Activated T-helper 17 cell treated with anti-CD3 and anti-CD28 coated beads, Interleukin-2, amount 50 U/mL, for 72 hours (primary cell): ENCODE measurements at regions not wholly inside any gene's neighbourhood (a gene's known extent, or its start where the extent isn't known, plus 50 kb on each side); places are given as distances from the start of the nearest gene placed in this dataset.

ENCODE experiments used
- ATAC-seq: fragments of 150-1000 bp; cut with Tn5 transposase; replicated peaks from 2 replicates; pipeline ENCODE4 v1.10.0; 2021; ENCODE audit warnings: mild to moderate bottlenecking, moderate library complexity
- H3K27ac Mint-ChIP-seq: one replicate; pipeline ENCODE4 v1.8.0; 2022; ENCODE audit warnings: mixed read lengths
- H3K27me3 Mint-ChIP-seq: one replicate; pipeline ENCODE4 v1.8.0; 2022; ENCODE audit warnings: mixed read lengths
- H3K36me3 Mint-ChIP-seq: one replicate; pipeline ENCODE4 v1.8.0; 2022; ENCODE audit warnings: low read depth, mild to moderate bottlenecking, mixed read lengths
- H3K4me1 Mint-ChIP-seq: one replicate; pipeline ENCODE4 v1.8.0; 2022; ENCODE audit warnings: mixed read lengths
- H3K4me3 Mint-ChIP-seq: one replicate; pipeline ENCODE4 v1.8.0; 2022; ENCODE audit warnings: mild to moderate bottlenecking, mixed read lengths
- H3K9me3 Mint-ChIP-seq: one replicate; pipeline ENCODE4 v1.8.0; 2022; ENCODE audit warnings: mixed read lengths

DNA sequence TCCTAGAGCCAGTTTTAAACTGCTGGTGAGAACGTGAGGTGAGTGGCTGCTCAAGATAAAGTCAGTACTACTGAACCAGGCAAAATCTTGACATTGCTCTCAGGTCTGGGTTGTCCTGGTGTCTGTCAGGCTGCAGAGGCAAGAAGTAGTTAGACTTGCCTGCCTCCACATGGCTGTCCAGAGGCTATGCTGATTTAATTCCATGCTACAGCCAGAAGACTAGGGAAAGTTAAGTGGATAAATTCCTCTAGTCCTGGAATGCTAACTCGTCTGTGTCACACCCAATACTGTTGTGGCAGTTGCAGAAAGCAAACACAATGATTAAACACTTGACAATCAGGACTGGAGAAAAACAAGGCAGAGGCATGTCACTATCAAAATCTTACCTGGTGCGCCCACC is 118.9 kb downstream of the ACER2 start:
- Mint-ChIP-seq H3K9me3 (no peaks in the 10 kb centered on the region), H3K4me3 (no peak overlapping the region), H3K4me1 (no peaks in the 10 kb centered on the region), H3K27me3 (peaks cover 4% of the 10 kb centered on the region), H3K36me3 (no peaks in the 10 kb centered on the region), H3K27ac (no peak overlapping the region)
- ATAC-seq = no peak

DNA sequence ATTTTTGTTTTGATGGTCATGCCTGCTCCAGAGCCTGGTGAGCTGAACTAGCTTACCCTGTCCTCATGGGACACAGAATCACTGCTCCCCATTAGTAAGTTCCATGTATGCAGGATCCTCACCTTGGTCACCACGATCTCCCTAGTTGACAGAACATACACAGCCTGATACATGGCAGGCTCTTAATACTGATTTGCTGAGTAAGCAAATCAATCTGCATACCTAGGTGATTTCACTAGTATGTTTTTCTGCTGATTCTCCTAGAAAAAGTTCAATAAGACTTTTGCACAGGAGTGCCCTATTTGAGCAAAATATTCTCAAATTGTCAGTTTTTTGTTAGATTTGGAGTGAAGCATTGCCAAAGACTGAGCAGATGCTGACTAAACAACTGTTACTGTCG is 113.7 kb downstream of the ACER2 start:
- Mint-ChIP-seq H3K36me3 (no peaks in the 10 kb centered on the region), H3K27me3 (peaks cover 5% of the 10 kb centered on the region), H3K27ac (no peak overlapping the region), H3K4me1 (no peaks in the 10 kb centered on the region), H3K9me3 (no peaks in the 10 kb centered on the region), H3K4me3 (no peak overlapping the region)
- ATAC-seq = no peak

DNA sequence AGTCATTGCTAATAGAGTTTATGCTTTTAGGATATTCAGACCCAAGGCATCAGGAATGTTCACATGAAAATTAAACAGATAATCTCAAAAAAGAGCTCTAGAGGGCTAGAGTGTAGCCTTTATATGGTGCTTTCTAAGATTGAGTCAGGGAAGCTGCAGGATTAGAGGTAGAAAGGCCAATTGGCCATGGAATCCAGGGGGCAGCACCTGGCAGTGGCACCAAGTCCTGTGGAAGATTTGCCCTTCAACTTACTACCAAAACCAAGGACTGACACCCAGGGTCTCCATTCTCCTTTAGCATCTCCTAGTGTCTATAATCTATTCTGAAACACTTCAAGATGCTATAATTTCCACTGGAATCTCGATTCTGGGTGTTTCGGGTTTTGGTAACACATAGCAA is 112.4 kb downstream of the ACER2 start:
- Mint-ChIP-seq H3K27ac (no peak overlapping the region), H3K4me3 (no peak overlapping the region), H3K4me1 (peaks cover 3% of the 10 kb centered on the region), H3K36me3 (no peaks in the 10 kb centered on the region), H3K9me3 (no peaks in the 10 kb centered on the region), H3K27me3 (peaks cover 11% of the 10 kb centered on the region)
- no peak for ATAC-seq

DNA sequence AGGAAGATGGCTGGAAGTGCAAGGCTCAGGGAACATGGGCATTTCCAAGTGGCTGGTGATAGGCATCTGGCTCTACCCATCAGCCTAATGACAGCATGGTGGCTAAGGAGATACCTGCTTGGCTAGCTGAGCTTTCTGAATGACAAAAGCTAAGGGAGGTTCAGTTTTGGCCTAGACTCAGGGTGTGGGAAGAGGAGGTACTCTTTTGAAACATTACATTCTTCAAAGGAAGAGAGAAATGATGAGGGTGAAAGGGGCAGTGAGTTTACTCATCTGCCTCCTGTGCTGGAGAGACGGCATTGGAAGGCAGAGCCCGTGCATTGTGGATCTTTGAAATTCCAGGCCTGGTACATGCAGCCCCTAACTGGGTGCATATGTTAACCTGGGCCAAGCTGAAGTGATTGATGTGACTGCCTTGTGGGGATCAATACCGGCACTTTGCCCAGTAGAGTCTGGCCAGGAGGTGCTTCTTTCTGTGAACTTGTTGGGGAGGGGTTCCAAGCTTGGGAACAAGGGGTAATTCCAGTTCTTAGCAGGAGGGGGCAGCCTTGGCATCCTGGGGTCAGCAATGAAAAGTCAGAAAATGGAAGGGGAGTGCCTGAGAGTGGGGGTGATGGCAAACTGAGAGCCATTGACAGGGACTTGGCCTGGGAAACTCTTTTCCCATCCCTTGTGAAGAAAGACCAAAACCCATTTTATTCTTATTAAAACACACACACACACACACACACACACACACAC is 108.6 kb downstream of the ACER2 start:
- Mint-ChIP-seq H3K27me3 (peaks cover 23% of the 10 kb centered on the region), H3K27ac (no peak overlapping the region), H3K9me3 (no peaks in the 10 kb centered on the region), H3K4me1 (peaks cover 11% of the 10 kb centered on the region), H3K36me3 (no peaks in the 10 kb centered on the region), H3K4me3 (no peak overlapping the region)
- peak; percentile 23 for ATAC-seq

DNA sequence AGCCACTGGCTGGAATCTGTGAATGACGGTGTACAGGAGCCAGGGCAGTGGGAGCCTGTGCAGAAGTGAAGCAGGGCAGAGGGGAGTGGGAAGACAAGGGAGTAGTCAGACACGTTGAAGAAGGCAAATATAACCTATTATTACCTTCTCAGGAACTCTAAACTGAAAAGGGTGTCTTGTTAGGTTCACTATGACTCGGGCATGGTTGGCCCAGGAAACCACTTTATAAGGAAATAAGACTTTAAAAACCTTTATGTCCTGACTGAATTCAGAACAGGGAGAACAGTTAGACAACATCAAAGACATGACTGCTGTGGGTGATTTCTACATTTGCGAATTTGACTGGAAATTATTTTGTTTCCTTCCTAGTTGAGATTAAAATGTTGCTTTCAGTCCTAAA is 107.5 kb downstream of the ACER2 start:
- no peaks in the 10 kb centered on the region for H3K36me3 Mint-ChIP-seq
- ATAC-seq = peak; percentile 68
- no peak overlapping the region for H3K4me3 Mint-ChIP-seq
- peaks cover 11% of the 10 kb centered on the region for H3K4me1 Mint-ChIP-seq
- H3K27me3 Mint-ChIP-seq = peaks cover 23% of the 10 kb centered on the region
- no peaks in the 10 kb centered on the region for H3K9me3 Mint-ChIP-seq
- H3K27ac Mint-ChIP-seq = no peak overlapping the region

DNA sequence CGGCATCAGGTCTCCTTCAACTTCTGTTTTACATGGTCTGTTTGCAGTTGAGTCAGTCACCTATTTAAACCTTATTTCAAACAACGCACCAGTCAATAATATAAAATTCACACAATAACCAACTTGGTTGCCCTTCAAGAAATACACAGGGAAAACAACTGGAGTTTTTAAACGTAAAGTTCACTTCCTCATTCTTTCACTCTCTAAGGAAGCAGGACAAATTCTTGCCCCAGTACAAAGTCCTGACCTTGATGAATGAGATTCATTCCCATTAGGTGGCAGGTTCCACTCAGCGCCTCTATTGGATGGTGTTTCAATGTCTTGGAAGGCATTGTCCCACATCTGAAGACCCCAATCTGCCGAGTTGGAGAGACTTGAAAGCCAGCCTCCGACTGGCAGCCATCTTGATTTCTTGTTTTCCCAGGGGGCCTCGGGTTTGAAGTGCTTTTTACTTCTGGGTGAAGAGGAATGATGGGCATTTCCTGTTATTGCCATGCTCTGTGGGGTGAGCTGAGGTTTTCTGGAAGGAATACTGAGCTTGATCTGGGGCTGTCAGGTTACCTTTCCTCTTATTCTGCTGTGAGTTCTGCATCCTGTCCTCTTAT is 105.0 kb downstream of the ACER2 start:
- Mint-ChIP-seq H3K4me3 (no peak overlapping the region), H3K9me3 (no peaks in the 10 kb centered on the region), H3K36me3 (no peaks in the 10 kb centered on the region), H3K4me1 (peaks cover 11% of the 10 kb centered on the region), H3K27me3 (peaks cover 22% of the 10 kb centered on the region), H3K27ac (no peak overlapping the region)
- ATAC-seq = no peak

DNA sequence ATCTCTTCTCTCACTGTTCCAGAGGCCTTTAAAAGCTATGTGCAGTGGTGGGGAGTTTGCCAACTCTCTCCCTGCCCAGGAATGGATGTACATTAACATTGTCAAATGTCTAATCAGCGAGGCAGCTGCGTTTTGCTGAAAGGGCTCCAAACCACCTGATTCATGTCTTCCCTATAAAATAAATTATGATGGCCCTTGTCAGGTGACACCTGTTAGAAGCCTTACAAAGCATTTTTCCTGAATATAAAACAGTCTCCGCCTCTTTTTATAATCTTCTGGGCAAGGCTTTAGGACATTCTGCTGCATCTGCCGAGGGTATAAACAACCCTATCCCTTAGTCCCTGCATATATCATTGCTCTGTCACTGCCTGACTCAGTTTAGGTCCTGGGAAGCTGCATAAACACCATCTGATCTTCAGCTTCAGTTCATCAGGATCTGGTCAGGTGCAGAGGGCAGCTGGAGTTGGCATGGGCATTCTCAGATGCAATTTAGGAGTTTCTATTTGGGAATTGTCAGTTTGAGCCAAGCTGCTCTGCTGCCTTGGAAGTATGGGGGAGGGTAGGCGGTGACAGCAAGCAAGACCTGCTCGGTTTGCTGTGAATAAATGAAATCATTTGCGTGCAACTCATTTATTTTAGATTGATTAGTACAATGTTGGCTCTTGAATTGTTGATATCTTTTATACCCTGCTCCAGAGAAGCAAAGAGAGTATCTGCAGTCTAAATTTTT is 103.5 kb downstream of the ACER2 start:
- ATAC-seq = no peak
- Mint-ChIP-seq H3K9me3 (no peaks in the 10 kb centered on the region), H3K27me3 (peaks cover 22% of the 10 kb centered on the region), H3K27ac (no peak overlapping the region), H3K4me1 (peaks cover 11% of the 10 kb centered on the region), H3K4me3 (no peak overlapping the region), H3K36me3 (no peaks in the 10 kb centered on the region)

DNA sequence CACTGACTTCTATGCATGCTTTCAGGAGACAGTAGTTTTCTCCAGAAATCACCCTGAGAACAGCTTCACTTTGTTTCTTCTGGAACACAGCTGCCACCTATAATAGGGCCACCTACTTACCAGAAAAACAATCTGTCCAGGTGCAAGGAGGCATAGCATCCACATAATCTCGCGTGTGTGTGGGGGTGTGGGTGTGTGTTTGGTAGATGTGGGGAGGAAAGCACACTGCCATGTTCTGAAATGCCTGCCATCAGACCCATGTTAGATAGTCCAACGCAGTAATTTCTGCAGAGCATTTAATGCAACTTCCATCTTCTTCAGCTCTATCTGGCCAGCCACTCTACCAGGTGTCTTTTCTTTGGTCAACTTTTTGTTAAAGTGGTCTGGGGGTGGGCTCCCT is 102.9 kb downstream of the ACER2 start:
- Mint-ChIP-seq H3K27ac (no peak overlapping the region), H3K4me1 (peaks cover 11% of the 10 kb centered on the region), H3K9me3 (no peaks in the 10 kb centered on the region), H3K4me3 (no peak overlapping the region), H3K27me3 (peaks cover 23% of the 10 kb centered on the region), H3K36me3 (no peaks in the 10 kb centered on the region)
- ATAC-seq = no peak

DNA sequence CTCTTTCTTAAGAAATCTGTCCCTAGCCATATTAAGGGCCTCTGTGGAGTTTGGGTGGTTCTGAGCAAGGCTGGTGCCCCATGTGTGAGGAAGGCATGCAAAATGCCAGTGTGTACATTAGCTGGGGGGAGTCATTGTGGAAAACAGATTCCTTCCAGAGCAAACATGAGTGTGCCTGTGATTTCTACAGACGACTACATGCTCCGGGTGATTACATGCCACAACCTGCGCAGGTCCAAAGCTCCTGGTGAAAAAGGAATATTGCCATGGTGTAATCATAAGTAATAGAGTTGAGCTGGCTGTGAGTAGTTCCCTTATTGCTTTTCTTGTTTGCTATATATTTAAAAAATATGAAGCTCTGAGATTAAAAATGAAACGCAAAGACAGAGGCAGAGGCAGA is 102.1 kb downstream of the ACER2 start:
- H3K27me3 Mint-ChIP-seq = peaks cover 20% of the 10 kb centered on the region
- H3K9me3 Mint-ChIP-seq = no peaks in the 10 kb centered on the region
- no peaks in the 10 kb centered on the region for H3K36me3 Mint-ChIP-seq
- H3K27ac Mint-ChIP-seq = no peak overlapping the region
- no peak overlapping the region for H3K4me3 Mint-ChIP-seq
- H3K4me1 Mint-ChIP-seq = peaks cover 5% of the 10 kb centered on the region
- ATAC-seq = no peak
